CD4-positive, alpha-beta T cell (primary cell): ENCODE measurements at regions not wholly inside any gene's neighbourhood (a gene's known extent, or its start where the extent isn't known, plus 50 kb on each side); places are given as distances from the start of the nearest gene placed in this dataset.

Source experiments
- ATAC-seq: fragments of 200-7000 bp; cut with Tn5 transposase; one replicate; pipeline ENCODE4 v1.10.0; 2022; ENCODE audit warnings: mild to moderate bottlenecking; ENCODE audit not compliant: poor library complexity
- CTCF ChIA-PET: fragments of 350-600 bp; sonication (Branson Sonifier 250); formaldehyde crosslinking; loops from one replicate; lab custom pipeline; 2021; ENCODE audit warnings: antibody characterized with exemption, inconsistent platforms; lab: Charles Lee
- POLR2A ChIA-PET: fragments of 350-600 bp; sonication (Branson Sonifier 250); formaldehyde crosslinking; loops from one replicate; lab custom pipeline; 2021; ENCODE audit warnings: antibody characterized with exemption, inconsistent platforms; lab: Charles Lee
- DNase-seq, 14 experiments: peaks; one replicate each; pipeline ENCODE4 v3.0.0-alpha.2; 2013 to 2020; ENCODE audit warnings: mixed read lengths in 2 of 14
- H3K27ac ChIP-seq, 2 donors: one replicate each; pipeline versions ENCODE4 v1.5.1 to v1.7.0; 2013; ENCODE audit warnings: low read length in 2 of 2, low read depth in 1 of 2, mild to moderate bottlenecking in 1 of 2
- H3K27me3 ChIP-seq, 2 experiments: 1 replicate in 1 of 2; 2 replicates in 1 of 2; pipeline versions ENCODE4 v1.6.1 to v1.7.0; 2013; ENCODE audit warnings: low read length in 2 of 2, control low read depth in 1 of 2, mild to moderate bottlenecking in 1 of 2, moderate library complexity in 1 of 2; ENCODE audit not compliant: insufficient read depth in 2 of 2, control insufficient read depth in 1 of 2
- H3K36me3 ChIP-seq: one replicate; pipeline ENCODE4 v1.6.1; 2013; ENCODE audit warnings: low read length, control low read depth; ENCODE audit not compliant: insufficient read depth
- H3K4me1 ChIP-seq: one replicate; pipeline ENCODE4 v1.6.1; 2013; ENCODE audit warnings: low read length, control low read depth; ENCODE audit not compliant: insufficient read depth
- H3K4me3 ChIP-seq: one replicate; pipeline ENCODE4 v1.5.1; 2013; ENCODE audit warnings: mild to moderate bottlenecking, low read length, moderate library complexity
- H3K9me3 ChIP-seq, 2 experiments: 1 replicate in 1 of 2; 2 replicates in 1 of 2; pipeline versions ENCODE4 v1.6.1 to v1.7.0; 2013; ENCODE audit warnings: low read length in 2 of 2, mild to moderate bottlenecking in 2 of 2, control low read depth in 1 of 2, moderate library complexity in 1 of 2; ENCODE audit not compliant: control insufficient read depth in 1 of 2, insufficient read depth in 1 of 2
- H3K27ac Mint-ChIP-seq: one replicate; pipeline ENCODE4 v1.8.0; 2020; ENCODE audit warnings: mixed read lengths
- H3K27me3 Mint-ChIP-seq: one replicate; pipeline ENCODE4 v1.8.0; 2021; ENCODE audit warnings: mixed read lengths
- H3K36me3 Mint-ChIP-seq: one replicate; pipeline ENCODE4 v1.8.0; 2021; ENCODE audit warnings: low read depth, mixed read lengths
- H3K4me1 Mint-ChIP-seq: one replicate; pipeline ENCODE4 v1.8.0; 2021; ENCODE audit warnings: low read depth, mixed read lengths
- H3K4me3 Mint-ChIP-seq: one replicate; pipeline ENCODE4 v1.8.0; 2020; ENCODE audit warnings: mild to moderate bottlenecking, mixed read lengths
- H3K9me3 Mint-ChIP-seq: one replicate; pipeline ENCODE4 v1.8.0; 2020; ENCODE audit warnings: mixed read lengths
- CTCF ChIP-seq: fragments of 200-600 bp; IDR thresholded peaks from one replicate; pipeline ENCODE4 v1.8.0; 2022; ENCODE audit warnings: antibody characterized with exemption, mild to moderate bottlenecking
- intact Hi-C, 2 experiments: fragments of 100-400 bp; cut with DNase I in 1 of 2; cut with micrococcal nuclease in 1 of 2; formaldehyde crosslinking; loops; one replicate each; pipeline versions ENCODE4 v1.15.1 to v1.9.0; 2023 to 2025; cut with DNase I, micrococcal nuclease

- TF ChIP-seq CTCF: no peak
- H3K36me3 Mint-ChIP-seq: no peaks in the 10 kb centered on the region
- H3K9me3 Mint-ChIP-seq: no peaks in the 10 kb centered on the region
- H3K27me3 Mint-ChIP-seq: peaks cover 14% of the 10 kb centered on the region
- Histone ChIP-seq H3K4me1 (no peaks in the 10 kb centered on the region), H3K36me3 (no peaks in the 10 kb centered on the region), H3K27ac (no peak overlapping the region), H3K4me3 (no peak overlapping the region), H3K27me3 (no peaks in the 10 kb centered on the region), H3K9me3 (no peaks in the 10 kb centered on the region)
- ATAC-seq: no peak
- H3K4me3 Mint-ChIP-seq: no peak overlapping the region
- intact Hi-C loops: no loop called here
- ChIA-PET POLR2A (no interaction called here), CTCF (no interaction called here)
- no peak overlapping the region for H3K27ac Mint-ChIP-seq
- no peak for DNase-seq
- no peaks in the 10 kb centered on the region for H3K4me1 Mint-ChIP-seq
Measured at GRCh38 chr4:53775381-53775780, 184.1 kb upstream of the LNX1 start.

- ATAC-seq (no peak), DNase-seq (no peak)
- Histone ChIP-seq H3K9me3 (no peaks in the 10 kb centered on the region), H3K27me3 (no peaks in the 10 kb centered on the region), H3K4me3 (no peak overlapping the region), H3K27ac (no peak overlapping the region), H3K36me3 (no peaks in the 10 kb centered on the region), H3K4me1 (no peaks in the 10 kb centered on the region)
- TF ChIP-seq CTCF: no peak
- Mint-ChIP-seq H3K4me1 (no peaks in the 10 kb centered on the region), H3K36me3 (no peaks in the 10 kb centered on the region), H3K4me3 (no peak overlapping the region), H3K9me3 (no peaks in the 10 kb centered on the region), H3K27me3 (peaks cover 8% of the 10 kb centered on the region), H3K27ac (no peak overlapping the region)
- POLR2A ChIA-PET: no interaction called here
- CTCF ChIA-PET: no interaction called here
- intact Hi-C loops: no loop called here
Measured at GRCh38 chr4:53771326-53771725, 180.0 kb upstream of the LNX1 start.

GRCh38 chr4:53767482-53767881 is 176.2 kb upstream of the LNX1 start:
- no peaks in the 10 kb centered on the region for H3K36me3 ChIP-seq
- no peaks in the 10 kb centered on the region for H3K9me3 ChIP-seq
- no peak overlapping the region for H3K4me3 ChIP-seq
- POLR2A ChIA-PET: no interaction called here
- H3K27ac ChIP-seq: no peak overlapping the region
- H3K27me3 ChIP-seq: no peaks in the 10 kb centered on the region
- CTCF ChIA-PET: no interaction called here
- no peaks in the 10 kb centered on the region for H3K4me1 Mint-ChIP-seq
- no peaks in the 10 kb centered on the region for H3K27me3 Mint-ChIP-seq
- H3K4me3 Mint-ChIP-seq: no peak overlapping the region
- no peaks in the 10 kb centered on the region for H3K4me1 ChIP-seq
- no peak for ATAC-seq
- no peak overlapping the region for H3K27ac Mint-ChIP-seq
- no peaks in the 10 kb centered on the region for H3K36me3 Mint-ChIP-seq
- intact Hi-C loops: loop anchor here in 1 of 2 experiments (5.0 kb wide), 1 partner anchor 1335 kb away; no protein-coding TSS in a partner anchor
- no peaks in the 10 kb centered on the region for H3K9me3 Mint-ChIP-seq
- TF ChIP-seq CTCF: no peak
- DNase-seq: no peak
